Dedifferentiated amniotic fluid mesenchymal stem cell (primary cell): ENCODE measurements at regions not wholly inside any gene's neighbourhood (a gene's known extent, or its start where the extent isn't known, plus 50 kb on each side); places are given as distances from the start of the nearest gene placed in this dataset.

Experiments
- DNase-seq: peaks from one replicate; pipeline ENCODE4 v3.0.0-alpha.2; 2016; ENCODE audit errors: extremely low spot score

GRCh38 chr10:30118590-30118989 lies 59.2 kb upstream of the JCAD start:
- DNase-seq: no peak

DNA sequence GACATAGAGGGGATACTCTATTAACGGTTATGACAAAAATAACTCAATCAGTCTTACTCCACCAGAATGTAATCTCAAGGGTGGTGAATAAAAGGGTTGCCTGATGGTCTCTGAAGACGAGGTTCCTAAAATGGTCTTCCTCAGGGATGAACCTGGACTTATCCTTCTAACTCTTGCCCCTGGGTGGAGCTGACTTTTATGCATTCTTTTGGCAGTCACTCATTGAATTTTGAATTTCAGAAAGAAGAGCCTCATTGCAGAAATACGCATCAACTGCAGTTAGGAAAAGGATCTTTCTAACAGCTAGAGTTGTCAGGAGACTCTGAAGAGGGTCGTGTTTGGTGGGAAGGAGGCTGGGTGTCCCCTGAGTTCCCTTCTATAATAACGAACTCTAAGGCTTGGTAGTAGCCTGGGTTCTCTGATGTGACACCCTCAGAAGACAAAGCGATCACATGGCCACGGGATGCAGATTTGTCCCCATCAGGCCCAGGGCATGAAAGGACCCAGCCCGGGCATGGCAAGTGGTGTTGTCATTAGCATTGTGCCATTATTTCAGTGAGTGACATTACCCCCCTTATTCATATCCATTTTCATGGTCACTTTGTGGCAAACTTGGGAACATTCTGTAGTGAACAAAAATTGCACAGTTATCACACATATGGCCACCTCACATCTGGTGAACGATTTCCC lies 58.6 kb upstream of the JCAD start:
- no peak for DNase-seq

- no peak for DNase-seq
Observed at GRCh38 chr10:30116041-30116491, 56.7 kb upstream of the JCAD start.

GRCh38 chr10:30115626-30115940 lies 56.2 kb upstream of the JCAD start:
- no peak for DNase-seq

DNA sequence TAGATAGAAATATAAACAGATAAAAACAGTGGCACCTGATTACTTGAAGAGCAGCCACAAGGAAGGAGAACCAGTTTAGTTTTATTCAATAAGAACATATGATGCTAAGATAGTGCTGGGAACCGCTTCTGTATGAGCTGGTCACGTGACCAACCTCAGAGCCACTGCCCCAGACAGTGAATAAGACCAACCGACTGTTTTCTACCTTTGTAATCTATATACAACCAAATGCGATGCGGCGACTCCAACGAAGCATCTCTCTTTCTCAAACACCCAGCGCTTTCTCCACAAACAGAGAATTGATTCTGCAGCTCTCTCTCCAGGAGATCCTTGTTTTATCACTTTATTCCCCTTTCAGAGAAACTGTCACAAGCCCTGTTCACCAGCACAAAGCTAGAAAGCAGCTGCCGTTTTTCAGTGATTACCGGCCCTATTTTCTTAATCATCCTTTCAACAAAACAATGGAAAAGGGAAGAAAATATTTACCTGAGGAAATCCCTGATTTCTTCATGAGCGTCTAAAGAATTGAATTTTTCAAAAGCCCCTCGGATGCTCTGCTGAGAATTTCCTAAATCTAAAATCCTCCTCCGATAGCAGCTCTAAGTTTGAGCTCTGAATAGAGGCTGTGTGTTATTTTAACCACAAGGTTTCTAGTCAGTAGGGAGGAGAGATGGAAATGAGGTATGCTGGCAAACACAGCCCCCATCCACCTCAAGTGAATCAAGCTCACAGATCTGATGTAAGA lies 55.7 kb upstream of the JCAD start:
- DNase-seq: no peak

DNA sequence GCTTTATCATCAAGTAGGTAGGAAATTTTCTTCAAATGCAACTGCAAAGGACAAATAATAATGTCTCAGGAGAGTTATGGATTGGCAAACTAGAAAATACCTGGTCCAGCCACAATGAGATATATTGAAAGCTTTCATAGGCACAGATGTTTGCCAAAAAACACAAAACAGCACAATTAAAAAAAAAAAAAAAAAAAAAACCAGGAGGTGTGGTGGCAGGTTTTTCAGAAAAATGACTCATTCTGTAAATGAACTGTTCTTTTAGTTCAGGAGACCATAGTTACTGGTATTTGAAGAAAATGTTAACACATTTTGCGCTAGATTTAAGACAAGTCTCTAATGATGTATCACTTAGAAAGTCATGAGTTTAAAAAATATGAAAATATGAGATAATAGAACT lies 55.0 kb upstream of the JCAD start:
- no peak for DNase-seq

- peak; percentile 84 for DNase-seq
Observed at GRCh38 chr10:30111340-30112022, 52.1 kb upstream of the JCAD start.
